Fibroblast of the aortic adventitia (primary cell): ENCODE measurements at regions not wholly inside any gene's neighbourhood (a gene's known extent, or its start where the extent isn't known, plus 50 kb on each side); places are given as distances from the start of the nearest gene placed in this dataset.

Source experiments
- DNase-seq: peaks from one replicate; pipeline ENCODE4 v3.0.0-alpha.2; 2010; ENCODE audit warnings: low read depth
- H3K4me3 ChIP-seq: 2 replicates; pipeline ENCODE4 v1.5.1; 2011; ENCODE audit warnings: low read depth, mild to moderate bottlenecking, control low read depth, low read length, moderate library complexity
- CTCF ChIP-seq: IDR thresholded peaks from 2 replicates; pipeline ENCODE4 v1.5.1; 2011; ENCODE audit warnings: mild to moderate bottlenecking, low read length, control low read depth, inconsistent platforms; ENCODE audit not compliant: insufficient read depth

- no peak for TF ChIP-seq CTCF
- DNase-seq, result no peak
- H3K4me3 ChIP-seq, result no peak overlapping the region
These were observed 267.9 kb upstream of the DPYD start for GRCh38 chr1:98188774-98189173.

GRCh38 chr1:98184856-98185255 is 264.0 kb upstream of the DPYD start:
- H3K4me3 ChIP-seq, result no peak overlapping the region
- TF ChIP-seq CTCF, result no peak
- DNase-seq, result no peak

- H3K4me3 ChIP-seq, result no peak overlapping the region
- DNase-seq, result no peak
- TF ChIP-seq CTCF, result no peak
These were observed 260.4 kb upstream of the DPYD start for GRCh38 chr1:98181036-98181764.

- no peak for DNase-seq
- no peak overlapping the region for H3K4me3 ChIP-seq
- TF ChIP-seq CTCF, result no peak
These were observed 258.4 kb upstream of the DPYD start for GRCh38 chr1:98179151-98179773.

- TF ChIP-seq CTCF, result no peak
- no peak for DNase-seq
- H3K4me3 ChIP-seq, result no peak overlapping the region
These were observed 256.9 kb upstream of the DPYD start for GRCh38 chr1:98177751-98178150.

GRCh38 chr1:98176936-98177335 is 256.1 kb upstream of the DPYD start:
- H3K4me3 ChIP-seq, result no peak overlapping the region
- TF ChIP-seq CTCF, result no peak

More at GRCh38 chr1:98176936-98177335, 256.1 kb upstream of the DPYD start:
- no peak for DNase-seq
